Right kidney (tissue), 1 donor: ENCODE measurements at regions not wholly inside any gene's neighbourhood (a gene's known extent, or its start where the extent isn't known, plus 50 kb on each side); places are given as distances from the start of the nearest gene placed in this dataset.
"Not testable (repeated sequence)": the region's sequence is repeated elsewhere in the genome, so short reads cannot be mapped to it uniquely, and the experiment has no call there.

Experiments used
- DNase-seq: peaks from one replicate; pipeline ENCODE4 v3.0.0-alpha.2; 2016

GRCh38 chr6:14767226-14767625 is 478.6 kb upstream of the JARID2 start:
- peak; percentile 29 for DNase-seq

GRCh38 chr6:14770040-14770439 is 475.8 kb upstream of the JARID2 start:
- no peak for DNase-seq

- DNase-seq = no peak
Measured at GRCh38 chr6:14770572-14770971, 475.3 kb upstream of the JARID2 start.

- no peak for DNase-seq
Measured at GRCh38 chr6:14771016-14771415, 474.9 kb upstream of the JARID2 start.

GRCh38 chr6:14772188-14772587 is 473.7 kb upstream of the JARID2 start:
- no peak for DNase-seq

- no peak for DNase-seq
Measured at GRCh38 chr6:14775528-14775927, 470.3 kb upstream of the JARID2 start.

GRCh38 chr6:14776307-14776706 is 469.6 kb upstream of the JARID2 start:
- no peak for DNase-seq

- no peak for DNase-seq
Measured at GRCh38 chr6:14781772-14782525, 463.9 kb upstream of the JARID2 start.

GRCh38 chr6:14782921-14783464 is 462.9 kb upstream of the JARID2 start:
- not testable (repeated sequence) for DNase-seq

GRCh38 chr6:14783594-14783993 is 462.3 kb upstream of the JARID2 start:
- no peak for DNase-seq

- DNase-seq = no peak
Measured at GRCh38 chr6:14784596-14785492, 461.0 kb upstream of the JARID2 start.

- DNase-seq = no peak
Measured at GRCh38 chr6:14785493-14785790, 460.4 kb upstream of the JARID2 start.

- DNase-seq = no peak
Measured at GRCh38 chr6:14786008-14786407, 459.9 kb upstream of the JARID2 start.

GRCh38 chr6:14786455-14786854 is 459.4 kb upstream of the JARID2 start:
- DNase-seq = no peak

- DNase-seq = no peak
Measured at GRCh38 chr6:14787250-14787649, 458.6 kb upstream of the JARID2 start.

GRCh38 chr6:14787677-14788076 is 458.2 kb upstream of the JARID2 start:
- no peak for DNase-seq

GRCh38 chr6:14789996-14790395 is 455.9 kb upstream of the JARID2 start:
- DNase-seq = no peak

- DNase-seq = no peak
Measured at GRCh38 chr6:14790976-14791375, 454.9 kb upstream of the JARID2 start.

- no peak for DNase-seq
Measured at GRCh38 chr6:14791526-14791925, 454.3 kb upstream of the JARID2 start.

- no peak for DNase-seq
Measured at GRCh38 chr6:14792118-14792955, 453.5 kb upstream of the JARID2 start.

GRCh38 chr6:14795451-14795850 is 450.4 kb upstream of the JARID2 start:
- DNase-seq = no peak

- DNase-seq = no peak
Measured at GRCh38 chr6:14796974-14797762, 448.7 kb upstream of the JARID2 start.
